C4-2B (cell line): ENCODE measurements at regions not wholly inside any gene's neighbourhood (a gene's known extent, or its start where the extent isn't known, plus 50 kb on each side); places are given as distances from the start of the nearest gene placed in this dataset.

Experiments used
- H3K27ac ChIP-seq: fragments of 450-650 bp; 2 replicates; pipeline ENCODE4 v1.5.1; 2017
- ZFX ChIP-seq: fragments of 450-650 bp; IDR thresholded peaks from 2 replicates; pipeline ENCODE4 v1.6.1; 2017
- TF ChIP-seq, protein P1 (sequence below): fragments of 450-650 bp; conservative IDR thresholded peaks from 2 replicates; pipeline ENCODE4 v1.5.1; 2017; ENCODE audit warnings: mild to moderate bottlenecking

DNA sequence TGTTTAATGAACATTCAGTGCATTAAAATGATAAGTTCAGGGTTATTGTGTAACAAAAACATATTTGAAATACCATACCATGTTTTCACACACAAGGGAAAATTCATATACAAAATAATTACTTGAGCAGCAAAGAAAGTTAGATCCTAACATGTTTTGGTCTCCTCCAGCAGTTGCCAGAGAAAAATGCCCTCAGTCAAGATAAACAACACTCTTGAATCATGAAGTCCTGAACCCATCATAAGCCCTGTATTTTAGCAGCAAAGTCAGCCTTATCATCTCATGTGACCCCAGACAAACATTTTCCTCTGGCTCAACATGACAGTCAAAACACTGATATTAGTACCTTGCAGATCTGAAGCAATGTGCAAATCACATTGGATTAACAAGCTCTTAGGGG, 1541.1 kb upstream of the WWC1 start:
- TF ChIP-seq, protein P1, sequence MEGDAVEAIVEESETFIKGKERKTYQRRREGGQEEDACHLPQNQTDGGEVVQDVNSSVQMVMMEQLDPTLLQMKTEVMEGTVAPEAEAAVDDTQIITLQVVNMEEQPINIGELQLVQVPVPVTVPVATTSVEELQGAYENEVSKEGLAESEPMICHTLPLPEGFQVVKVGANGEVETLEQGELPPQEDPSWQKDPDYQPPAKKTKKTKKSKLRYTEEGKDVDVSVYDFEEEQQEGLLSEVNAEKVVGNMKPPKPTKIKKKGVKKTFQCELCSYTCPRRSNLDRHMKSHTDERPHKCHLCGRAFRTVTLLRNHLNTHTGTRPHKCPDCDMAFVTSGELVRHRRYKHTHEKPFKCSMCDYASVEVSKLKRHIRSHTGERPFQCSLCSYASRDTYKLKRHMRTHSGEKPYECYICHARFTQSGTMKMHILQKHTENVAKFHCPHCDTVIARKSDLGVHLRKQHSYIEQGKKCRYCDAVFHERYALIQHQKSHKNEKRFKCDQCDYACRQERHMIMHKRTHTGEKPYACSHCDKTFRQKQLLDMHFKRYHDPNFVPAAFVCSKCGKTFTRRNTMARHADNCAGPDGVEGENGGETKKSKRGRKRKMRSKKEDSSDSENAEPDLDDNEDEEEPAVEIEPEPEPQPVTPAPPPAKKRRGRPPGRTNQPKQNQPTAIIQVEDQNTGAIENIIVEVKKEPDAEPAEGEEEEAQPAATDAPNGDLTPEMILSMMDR: no peak
- no peak for TF ChIP-seq ZFX
- H3K27ac ChIP-seq: no peak overlapping the region

DNA sequence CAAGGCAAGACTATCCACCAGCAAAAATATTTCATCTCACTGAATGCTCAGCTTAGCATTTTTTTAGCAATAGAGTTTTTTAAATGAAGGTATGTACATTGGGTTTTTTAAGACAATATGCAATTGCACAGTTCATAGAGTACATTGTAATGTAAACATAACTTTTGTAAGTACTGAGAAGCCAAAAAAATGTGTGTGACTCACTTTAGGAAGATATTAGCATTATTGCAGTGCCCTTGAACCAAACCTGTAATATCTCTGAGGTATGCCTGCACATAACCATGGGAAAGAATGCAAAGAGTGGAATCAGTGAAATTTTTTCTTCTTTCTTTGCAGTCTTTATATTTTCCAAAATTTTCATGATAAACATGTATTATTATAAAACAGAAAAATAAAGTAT, 1533.3 kb upstream of the WWC1 start:
- TF ChIP-seq ZFX: no peak
- TF ChIP-seq, protein P1: no peak

DNA sequence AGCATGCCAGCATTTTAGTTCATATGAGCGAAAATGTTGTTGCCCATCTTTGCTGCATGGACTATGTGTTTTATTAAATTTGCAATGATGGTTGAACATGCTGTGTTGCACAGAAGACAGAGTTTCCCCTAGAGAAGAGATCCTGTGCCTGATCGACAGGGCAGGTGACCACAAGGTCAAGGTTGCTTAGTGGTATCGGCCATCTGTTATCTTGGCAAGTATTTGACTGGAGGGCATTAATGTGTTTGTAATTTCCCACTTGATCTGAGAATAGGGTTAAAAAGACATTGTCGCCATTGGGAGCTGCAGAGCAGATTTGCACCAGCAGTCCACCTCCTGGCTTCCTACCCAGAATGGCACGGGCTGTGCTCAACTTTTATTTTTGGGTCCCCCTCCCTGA, 1523.6 kb upstream of the WWC1 start:
- TF ChIP-seq, protein P1: no peak
- TF ChIP-seq ZFX: no peak
- H3K27ac ChIP-seq: no peak overlapping the region

More for the DNA sequence above, 1533.3 kb upstream of the WWC1 start:
- H3K27ac ChIP-seq: no peak overlapping the region

DNA sequence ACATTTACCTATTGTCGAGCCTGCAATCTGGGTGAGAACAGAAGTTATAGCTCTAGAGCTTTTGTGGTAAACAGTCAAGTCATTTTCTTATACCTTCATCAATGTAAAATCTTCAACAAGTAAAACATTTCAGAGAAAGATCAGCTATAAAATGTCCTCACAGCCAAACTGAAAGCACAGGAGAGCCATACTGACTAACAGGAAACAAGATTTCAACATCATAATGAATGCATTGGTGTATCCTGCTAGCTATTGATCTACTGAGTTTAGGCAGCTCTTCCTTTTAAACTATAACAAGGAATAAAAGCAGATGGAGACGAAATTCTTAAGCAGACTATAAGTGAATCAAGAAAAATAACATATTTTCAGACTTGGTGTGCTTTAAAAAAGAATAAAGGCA, 1522.9 kb upstream of the WWC1 start:
- TF ChIP-seq, protein P1: no peak
- no peak for TF ChIP-seq ZFX
- no peak overlapping the region for H3K27ac ChIP-seq

DNA sequence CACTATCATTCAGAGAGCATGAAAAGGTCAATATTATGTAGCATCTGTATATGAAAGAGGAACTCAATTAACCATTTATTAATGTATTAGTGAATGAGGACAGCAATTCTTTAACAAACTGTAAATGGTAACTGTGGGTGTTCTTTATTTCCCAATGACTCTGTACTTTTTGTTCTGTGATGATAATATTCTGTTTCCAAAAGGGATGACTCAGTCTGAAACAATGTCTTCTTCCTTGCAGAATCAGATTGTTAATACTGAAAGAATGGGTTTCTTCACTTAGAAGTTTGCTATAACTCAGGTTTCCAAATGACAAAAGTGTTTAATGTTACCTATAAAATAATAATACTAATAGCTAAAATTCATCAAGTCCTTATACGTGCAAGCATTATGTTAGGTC, 1518.7 kb upstream of the WWC1 start:
- TF ChIP-seq, protein P1: no peak
- TF ChIP-seq ZFX: no peak
- no peak overlapping the region for H3K27ac ChIP-seq

DNA sequence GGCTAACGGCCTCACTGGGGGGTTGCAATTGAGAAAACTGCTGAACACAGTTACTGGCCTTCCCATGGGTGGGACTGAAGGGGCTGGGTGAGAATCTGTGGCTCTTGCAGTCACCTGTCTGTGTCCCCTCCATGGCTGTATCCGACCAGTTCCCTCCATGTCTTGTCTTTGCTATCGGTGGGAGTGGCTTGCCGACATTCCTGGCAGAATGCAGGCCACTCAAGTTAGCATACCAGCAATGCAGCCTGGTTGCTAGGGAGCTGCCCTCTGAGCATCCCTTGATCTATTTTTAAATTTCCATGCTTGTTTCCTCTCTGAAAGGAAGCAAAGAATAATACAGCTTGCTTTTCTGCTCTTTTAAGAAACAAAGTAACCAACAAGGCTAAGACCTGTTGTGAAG, 1509.7 kb upstream of the WWC1 start:
- TF ChIP-seq, protein P1: no peak
- TF ChIP-seq ZFX: no peak
- H3K27ac ChIP-seq: no peak overlapping the region

DNA sequence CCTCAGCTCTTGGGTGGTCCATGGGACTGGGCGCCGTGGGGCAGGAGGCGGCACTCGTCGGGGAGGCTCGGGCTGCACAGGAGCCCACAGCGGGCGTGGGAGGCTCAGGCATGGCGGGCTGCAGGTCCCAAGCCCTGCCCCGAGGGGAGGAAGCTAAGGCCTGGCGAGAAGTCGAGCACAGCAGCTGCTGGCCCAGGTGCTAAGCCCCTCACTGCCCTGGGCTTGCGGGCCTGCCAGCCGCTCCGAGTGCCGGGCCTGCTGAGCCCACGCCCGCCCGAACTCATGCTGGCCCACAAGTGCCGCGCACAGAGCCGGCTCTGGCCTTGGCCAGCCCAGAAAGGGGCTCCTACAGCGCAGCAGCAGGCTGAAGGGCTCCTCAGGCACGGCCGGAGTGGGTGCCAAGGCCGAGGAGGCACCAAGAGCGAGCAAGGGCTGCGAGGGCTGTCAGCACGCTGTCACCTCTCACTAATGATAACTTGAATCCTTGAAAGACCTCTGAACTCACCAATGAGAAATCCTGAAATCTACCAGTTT, 1506.8 kb upstream of the WWC1 start:
- TF ChIP-seq, protein P1: no peak
- no peak for TF ChIP-seq ZFX
- H3K27ac ChIP-seq: peak overlapping the region; percentile 19; the same call in 1 of the 2 replicates
